Esophagus muscularis mucosa (tissue), 4 donors: ENCODE measurements at regions not wholly inside any gene's neighbourhood (a gene's known extent, or its start where the extent isn't known, plus 50 kb on each side); places are given as distances from the start of the nearest gene placed in this dataset.

Experiments
- DNase-seq: peaks from one replicate; pipeline ENCODE4 v3.0.0-alpha.2; 2017; ENCODE audit errors: extremely low spot score
- H3K27ac ChIP-seq, 4 donors: fragments of 200-600 bp; sonication (generic); replicated peaks in 1 of 4; 1 replicate in 3 of 4; 2 replicates in 1 of 4; pipeline ENCODE4 v1.5.1; 2016 to 2019; ENCODE audit warnings: mild to moderate bottlenecking in 1 of 4
- H3K27me3 ChIP-seq, 4 donors: fragments of 200-600 bp; sonication (generic); one replicate each; pipeline versions ENCODE4 v1.5.1 to v1.6.0; 2016 to 2019
- H3K36me3 ChIP-seq, 4 donors: fragments of 200-600 bp; sonication (generic); one replicate each; pipeline ENCODE4 v1.5.1; 2016 to 2019
- H3K4me1 ChIP-seq, 4 donors: fragments of 200-600 bp; sonication (generic); one replicate each; pipeline ENCODE4 v1.5.1; 2016 to 2019
- H3K4me3 ChIP-seq, 4 donors: fragments of 200-600 bp; sonication (generic); 1 replicate in 2 of 4; 2 replicates in 2 of 4; pipeline ENCODE4 v1.5.1; 2016 to 2019; ENCODE audit warnings: mild to moderate bottlenecking in 4 of 4, moderate library complexity in 1 of 4
- H3K9me3 ChIP-seq, 4 donors: fragments of 200-600 bp; sonication (generic); 1 replicate in 3 of 4; 2 replicates in 1 of 4; pipeline ENCODE4 v1.5.1; 2016 to 2019
- EP300 ChIP-seq: sonication (generic); formaldehyde crosslinking; IDR thresholded peaks from one replicate; pipeline ENCODE4 v1.6.1; 2017; ENCODE audit warnings: antibody characterized with exemption
- POLR2A ChIP-seq: fragments of 450-650 bp; IDR thresholded peaks from one replicate; pipeline ENCODE4 v1.6.1; 2017; ENCODE audit warnings: antibody characterized with exemption, moderate library complexity, mild to moderate bottlenecking, low read depth
- POLR2AphosphoS5 ChIP-seq, 2 donors: sonication (generic); formaldehyde crosslinking; IDR thresholded peaks; one replicate each; pipeline ENCODE4 v1.6.1; 2017; ENCODE audit warnings: antibody characterized with exemption in 2 of 2
- WGBS: methylation state at CpG from one replicate; pipeline ENCODE4 v1.1.5; 2018; 5-methylcytosine and 5-hydroxymethylcytosine counted together
- intact Hi-C: fragments of 100-400 bp; cut with DNase I; formaldehyde crosslinking; loops from one replicate; pipeline ENCODE4 v1.15.1; 2023
- TF ChIP-seq, protein P1 (sequence below), 3 experiments: fragments of 200-600 bp in 2 of 3; fragments of 450-650 bp in 1 of 3; sonication (generic) in 2 of 3; IDR thresholded peaks; one replicate each; pipeline ENCODE4 v1.5.1; 2017 to 2019; ENCODE audit warnings: antibody characterized with exemption in 3 of 3, mild to moderate bottlenecking in 2 of 3, moderate library complexity in 1 of 3

DNA sequence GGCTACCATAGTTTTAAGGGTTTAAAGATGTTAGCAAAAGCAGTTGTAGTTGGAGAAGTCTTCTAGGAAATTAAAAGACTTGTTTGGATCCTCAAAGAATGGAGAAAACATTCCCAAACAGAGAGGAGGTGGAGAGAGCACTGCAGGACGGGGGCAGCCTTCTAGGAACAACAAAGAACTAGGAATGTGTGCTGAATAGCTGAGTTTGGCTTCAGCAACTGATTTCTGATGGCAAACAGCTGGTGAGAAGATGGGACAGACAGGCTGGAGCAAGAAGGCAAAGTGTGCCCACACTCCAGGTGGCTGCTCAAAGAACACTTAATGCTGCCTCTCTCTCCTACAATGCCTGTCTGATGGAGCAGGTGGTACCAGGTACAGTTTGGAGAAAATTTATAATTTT is 1331.1 kb downstream of the ADGRL3 start:
- Histone ChIP-seq H3K9me3 (no peaks in the 10 kb centered on the region), H3K36me3 (no peaks in the 10 kb centered on the region), H3K27me3 (no peaks in the 10 kb centered on the region), H3K4me1 (no peaks in the 10 kb centered on the region), H3K27ac (no peak overlapping the region), H3K4me3 (no peak overlapping the region)
- WGBS: 33% methylated on average over 1 of the region's 1 CpG
- intact Hi-C loops: no loop called here
- TF ChIP-seq POLR2A: no peak
- TF ChIP-seq, protein P1, sequence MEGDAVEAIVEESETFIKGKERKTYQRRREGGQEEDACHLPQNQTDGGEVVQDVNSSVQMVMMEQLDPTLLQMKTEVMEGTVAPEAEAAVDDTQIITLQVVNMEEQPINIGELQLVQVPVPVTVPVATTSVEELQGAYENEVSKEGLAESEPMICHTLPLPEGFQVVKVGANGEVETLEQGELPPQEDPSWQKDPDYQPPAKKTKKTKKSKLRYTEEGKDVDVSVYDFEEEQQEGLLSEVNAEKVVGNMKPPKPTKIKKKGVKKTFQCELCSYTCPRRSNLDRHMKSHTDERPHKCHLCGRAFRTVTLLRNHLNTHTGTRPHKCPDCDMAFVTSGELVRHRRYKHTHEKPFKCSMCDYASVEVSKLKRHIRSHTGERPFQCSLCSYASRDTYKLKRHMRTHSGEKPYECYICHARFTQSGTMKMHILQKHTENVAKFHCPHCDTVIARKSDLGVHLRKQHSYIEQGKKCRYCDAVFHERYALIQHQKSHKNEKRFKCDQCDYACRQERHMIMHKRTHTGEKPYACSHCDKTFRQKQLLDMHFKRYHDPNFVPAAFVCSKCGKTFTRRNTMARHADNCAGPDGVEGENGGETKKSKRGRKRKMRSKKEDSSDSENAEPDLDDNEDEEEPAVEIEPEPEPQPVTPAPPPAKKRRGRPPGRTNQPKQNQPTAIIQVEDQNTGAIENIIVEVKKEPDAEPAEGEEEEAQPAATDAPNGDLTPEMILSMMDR (IDR thresholded peaks at IDR 0.05): no peak
- TF ChIP-seq EP300: no peak
- TF ChIP-seq POLR2AphosphoS5 (IDR thresholded peaks at IDR 0.05): no peak
- no peak for DNase-seq

DNA sequence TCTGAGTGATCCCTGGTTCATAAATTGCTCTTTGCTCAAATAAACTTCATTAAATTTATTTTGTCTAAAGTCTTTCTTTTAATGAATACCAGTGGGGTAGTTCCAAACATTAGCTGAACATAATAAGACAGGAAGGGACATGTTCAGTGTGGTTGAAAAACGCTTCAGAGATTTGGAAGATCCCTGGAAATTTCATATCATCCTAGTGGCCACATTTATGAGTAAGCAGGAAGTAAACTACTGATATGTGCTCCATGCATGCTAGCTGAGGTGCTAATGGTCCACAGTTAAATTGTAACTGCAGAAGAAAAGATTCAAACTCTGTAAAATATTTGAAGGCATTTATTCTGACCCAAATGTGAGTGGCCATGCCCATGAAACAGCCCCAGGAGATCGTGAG is 1328.7 kb downstream of the ADGRL3 start:
- intact Hi-C loops: no loop called here
- 65% methylated on average over 2 of the region's 2 CpGs for WGBS
- no peak for DNase-seq

DNA sequence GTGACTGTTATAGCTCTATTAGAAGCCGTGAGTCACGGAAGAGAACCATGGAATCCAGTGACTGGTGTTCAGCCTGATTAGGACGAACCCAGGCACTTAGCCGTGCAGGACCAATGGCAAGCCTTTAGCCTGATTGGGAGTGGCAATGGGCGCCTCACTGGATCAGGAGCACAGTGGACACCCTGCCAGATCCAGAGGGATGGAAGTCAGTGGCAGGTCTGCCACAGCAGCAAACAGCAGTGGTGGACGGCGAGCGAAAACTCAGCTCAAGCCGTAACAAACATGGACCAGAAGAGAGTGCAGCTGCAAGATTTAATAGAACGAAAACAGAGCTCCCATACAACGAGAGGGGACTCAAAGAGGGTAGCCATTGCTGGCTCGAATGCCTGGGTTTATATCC is 1326.5 kb downstream of the ADGRL3 start:
- Histone ChIP-seq H3K36me3 (no peaks in the 10 kb centered on the region), H3K4me3 (no peak overlapping the region), H3K27me3 (no peaks in the 10 kb centered on the region), H3K9me3 (no peaks in the 10 kb centered on the region), H3K27ac (no peak overlapping the region), H3K4me1 (no peaks in the 10 kb centered on the region)
- DNase-seq: no peak
- intact Hi-C loops: no loop called here
- 92% methylated on average over 12 of the region's 12 CpGs for WGBS
- TF ChIP-seq POLR2A (no peak), POLR2AphosphoS5 (IDR thresholded peaks at IDR 0.05) (no peak), EP300 (no peak)
- TF ChIP-seq, protein P1 (IDR thresholded peaks at IDR 0.05): no peak

More for the DNA sequence above, 1328.7 kb downstream of the ADGRL3 start:
- TF ChIP-seq POLR2AphosphoS5 (IDR thresholded peaks at IDR 0.05) (no peak), POLR2A (no peak), EP300 (no peak)
- TF ChIP-seq, protein P1 (IDR thresholded peaks at IDR 0.05): no peak
- Histone ChIP-seq H3K36me3 (no peaks in the 10 kb centered on the region), H3K27me3 (no peaks in the 10 kb centered on the region), H3K4me1 (no peaks in the 10 kb centered on the region), H3K4me3 (no peak overlapping the region), H3K27ac (no peak overlapping the region), H3K9me3 (no peaks in the 10 kb centered on the region)

DNA sequence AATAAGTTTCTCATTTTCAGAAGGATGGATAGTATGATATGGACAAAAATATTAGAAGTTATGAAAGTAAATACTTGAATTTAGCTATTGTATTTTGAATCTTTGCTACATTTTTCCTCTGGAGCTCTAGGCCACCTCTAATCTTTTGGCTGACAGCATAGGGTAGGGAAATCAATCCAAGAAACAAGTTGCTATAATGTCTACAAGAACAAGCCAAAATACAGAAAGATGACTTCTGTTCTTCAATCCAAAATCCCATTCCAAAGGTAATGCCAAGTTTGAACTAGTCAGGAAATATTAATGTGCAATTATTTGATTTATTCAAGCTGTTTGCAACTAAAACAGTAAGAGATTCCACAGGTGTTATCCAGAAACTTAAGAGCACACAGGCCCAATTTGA is 1323.1 kb downstream of the ADGRL3 start:
- no peaks in the 10 kb centered on the region for H3K9me3 ChIP-seq
- H3K27ac ChIP-seq: no peak overlapping the region
- intact Hi-C loops: no loop called here
- no peaks in the 10 kb centered on the region for H3K27me3 ChIP-seq
- TF ChIP-seq POLR2A (no peak), EP300 (no peak), POLR2AphosphoS5 (IDR thresholded peaks at IDR 0.05) (no peak)
- TF ChIP-seq, protein P1 (IDR thresholded peaks at IDR 0.05): no peak
- no peaks in the 10 kb centered on the region for H3K36me3 ChIP-seq
- DNase-seq: no peak
- no peak overlapping the region for H3K4me3 ChIP-seq
- no peaks in the 10 kb centered on the region for H3K4me1 ChIP-seq

DNA sequence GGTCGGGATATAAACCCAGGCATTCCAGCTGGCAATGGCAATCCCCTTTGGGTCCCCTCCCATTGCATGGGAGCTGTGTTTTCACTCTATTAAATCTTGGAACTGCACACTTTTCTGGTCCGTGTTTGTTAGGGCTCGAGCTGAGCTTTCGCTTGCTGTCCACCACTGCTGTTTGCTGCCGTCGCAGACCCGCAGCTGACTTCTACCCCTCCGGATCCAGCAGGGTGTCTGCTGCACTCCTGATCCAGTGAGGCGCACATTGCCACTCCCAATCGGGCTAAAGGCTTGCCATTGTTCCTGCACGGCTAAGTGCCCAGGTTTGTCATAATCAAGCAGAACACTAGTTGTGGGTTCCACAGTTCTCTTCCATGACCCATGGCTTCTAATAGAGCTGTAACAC is 1322.1 kb downstream of the ADGRL3 start:
- intact Hi-C loops: no loop called here
- H3K9me3 ChIP-seq: no peaks in the 10 kb centered on the region
- H3K27me3 ChIP-seq: no peaks in the 10 kb centered on the region
- H3K36me3 ChIP-seq: no peaks in the 10 kb centered on the region
- DNase-seq: no peak
- no peak overlapping the region for H3K27ac ChIP-seq
- TF ChIP-seq, protein P1 (IDR thresholded peaks at IDR 0.05): no peak
- no peak for TF ChIP-seq POLR2AphosphoS5 (IDR thresholded peaks at IDR 0.05)
- TF ChIP-seq EP300: no peak
- no peak for TF ChIP-seq POLR2A
- H3K4me3 ChIP-seq: no peak overlapping the region
- WGBS: 83% methylated on average over 11 of the region's 11 CpGs
- no peaks in the 10 kb centered on the region for H3K4me1 ChIP-seq
